ENCODE measurements at regions not wholly inside any gene's neighbourhood (a gene's known extent, or its start where the extent isn't known, plus 50 kb on each side); places are given as distances from the start of the nearest gene placed in this dataset.

DNA sequence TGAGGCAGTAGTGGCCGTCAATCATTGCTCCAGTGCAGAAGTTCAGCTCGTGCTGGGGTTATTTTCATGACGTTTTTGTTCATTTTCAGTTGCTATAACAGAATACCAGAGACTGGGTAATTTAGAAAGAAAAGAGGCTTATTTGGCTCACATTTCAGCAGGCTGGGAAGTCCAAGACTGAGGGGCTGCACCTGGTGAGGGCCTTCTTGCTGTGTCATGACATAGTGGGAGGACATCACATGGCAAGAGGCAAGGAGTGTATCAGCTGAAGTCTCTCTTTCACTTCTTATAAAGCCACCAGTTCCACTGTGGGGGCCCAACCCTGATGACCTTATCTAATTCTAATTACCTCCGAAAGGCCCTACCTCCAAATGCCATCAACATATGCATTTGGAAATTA is 58.0 kb upstream of the DPP10 start:
- no peak for TF ChIP-seq POLR2A (IDR thresholded peaks at IDR 0.05)
- TF ChIP-seq, protein P1, sequence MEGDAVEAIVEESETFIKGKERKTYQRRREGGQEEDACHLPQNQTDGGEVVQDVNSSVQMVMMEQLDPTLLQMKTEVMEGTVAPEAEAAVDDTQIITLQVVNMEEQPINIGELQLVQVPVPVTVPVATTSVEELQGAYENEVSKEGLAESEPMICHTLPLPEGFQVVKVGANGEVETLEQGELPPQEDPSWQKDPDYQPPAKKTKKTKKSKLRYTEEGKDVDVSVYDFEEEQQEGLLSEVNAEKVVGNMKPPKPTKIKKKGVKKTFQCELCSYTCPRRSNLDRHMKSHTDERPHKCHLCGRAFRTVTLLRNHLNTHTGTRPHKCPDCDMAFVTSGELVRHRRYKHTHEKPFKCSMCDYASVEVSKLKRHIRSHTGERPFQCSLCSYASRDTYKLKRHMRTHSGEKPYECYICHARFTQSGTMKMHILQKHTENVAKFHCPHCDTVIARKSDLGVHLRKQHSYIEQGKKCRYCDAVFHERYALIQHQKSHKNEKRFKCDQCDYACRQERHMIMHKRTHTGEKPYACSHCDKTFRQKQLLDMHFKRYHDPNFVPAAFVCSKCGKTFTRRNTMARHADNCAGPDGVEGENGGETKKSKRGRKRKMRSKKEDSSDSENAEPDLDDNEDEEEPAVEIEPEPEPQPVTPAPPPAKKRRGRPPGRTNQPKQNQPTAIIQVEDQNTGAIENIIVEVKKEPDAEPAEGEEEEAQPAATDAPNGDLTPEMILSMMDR (IDR thresholded peaks at IDR 0.05): no peak

Measured in body of pancreas (tissue), 4 donors.